ENCODE measurements at regions not wholly inside any gene's neighbourhood (a gene's known extent, or its start where the extent isn't known, plus 50 kb on each side); places are given as distances from the start of the nearest gene placed in this dataset.

- no peaks in the 10 kb centered on the region for H3K27me3 Mint-ChIP-seq (ENCODE audit: unreplicated experiment)
- TF ChIP-seq, protein P1, sequence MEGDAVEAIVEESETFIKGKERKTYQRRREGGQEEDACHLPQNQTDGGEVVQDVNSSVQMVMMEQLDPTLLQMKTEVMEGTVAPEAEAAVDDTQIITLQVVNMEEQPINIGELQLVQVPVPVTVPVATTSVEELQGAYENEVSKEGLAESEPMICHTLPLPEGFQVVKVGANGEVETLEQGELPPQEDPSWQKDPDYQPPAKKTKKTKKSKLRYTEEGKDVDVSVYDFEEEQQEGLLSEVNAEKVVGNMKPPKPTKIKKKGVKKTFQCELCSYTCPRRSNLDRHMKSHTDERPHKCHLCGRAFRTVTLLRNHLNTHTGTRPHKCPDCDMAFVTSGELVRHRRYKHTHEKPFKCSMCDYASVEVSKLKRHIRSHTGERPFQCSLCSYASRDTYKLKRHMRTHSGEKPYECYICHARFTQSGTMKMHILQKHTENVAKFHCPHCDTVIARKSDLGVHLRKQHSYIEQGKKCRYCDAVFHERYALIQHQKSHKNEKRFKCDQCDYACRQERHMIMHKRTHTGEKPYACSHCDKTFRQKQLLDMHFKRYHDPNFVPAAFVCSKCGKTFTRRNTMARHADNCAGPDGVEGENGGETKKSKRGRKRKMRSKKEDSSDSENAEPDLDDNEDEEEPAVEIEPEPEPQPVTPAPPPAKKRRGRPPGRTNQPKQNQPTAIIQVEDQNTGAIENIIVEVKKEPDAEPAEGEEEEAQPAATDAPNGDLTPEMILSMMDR (IDR thresholded peaks at IDR 0.05; ENCODE audit: partially characterized antibody, unreplicated experiment), result no peak
- no peaks in the 10 kb centered on the region for H3K36me3 Mint-ChIP-seq (ENCODE audit: unreplicated experiment)
- no peak for DNase-seq
- H3K9me3 Mint-ChIP-seq (ENCODE audit: unreplicated experiment), result peaks cover 2% of the 10 kb centered on the region
- H3K27ac Mint-ChIP-seq (ENCODE audit: unreplicated experiment), result no peak overlapping the region
- H3K4me1 Mint-ChIP-seq (ENCODE audit: low read depth, unreplicated experiment), result peaks cover 2% of the 10 kb centered on the region
- no peak overlapping the region for H3K4me3 Mint-ChIP-seq (ENCODE audit: unreplicated experiment)
Observed at GRCh38 chr1:216924732-216925131, 201.5 kb upstream of the ESRRG start.

DNA sequence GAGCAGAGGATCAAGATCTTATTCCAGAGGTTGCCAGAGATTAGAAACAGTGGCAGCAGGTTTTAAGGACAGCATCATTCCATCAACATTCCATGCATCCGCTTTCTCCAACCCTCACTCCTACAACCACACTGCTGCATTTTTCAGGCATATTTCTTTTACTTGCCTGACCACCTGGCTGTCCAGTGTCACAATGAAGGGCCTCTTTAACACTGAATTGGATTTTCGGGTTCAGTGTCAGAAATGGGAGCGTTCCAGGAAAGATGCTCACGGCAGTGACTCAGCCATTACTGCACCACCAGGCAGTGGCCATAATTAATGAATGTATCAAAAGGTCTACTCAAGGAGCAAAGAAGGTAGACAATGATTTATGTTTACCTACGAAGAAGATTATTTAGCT lies 200.4 kb upstream of the ESRRG start:
- no peak overlapping the region for H3K4me3 Mint-ChIP-seq (ENCODE audit: unreplicated experiment)
- H3K27ac Mint-ChIP-seq (ENCODE audit: unreplicated experiment), result no peak overlapping the region
- H3K36me3 Mint-ChIP-seq (ENCODE audit: unreplicated experiment), result no peaks in the 10 kb centered on the region
- DNase-seq, result no peak
- H3K9me3 Mint-ChIP-seq (ENCODE audit: unreplicated experiment), result peaks cover 2% of the 10 kb centered on the region
- peaks cover 2% of the 10 kb centered on the region for H3K4me1 Mint-ChIP-seq (ENCODE audit: low read depth, unreplicated experiment)
- TF ChIP-seq, protein P1 (IDR thresholded peaks at IDR 0.05; ENCODE audit: partially characterized antibody, unreplicated experiment), result no peak
- H3K27me3 Mint-ChIP-seq (ENCODE audit: unreplicated experiment), result no peaks in the 10 kb centered on the region

DNA sequence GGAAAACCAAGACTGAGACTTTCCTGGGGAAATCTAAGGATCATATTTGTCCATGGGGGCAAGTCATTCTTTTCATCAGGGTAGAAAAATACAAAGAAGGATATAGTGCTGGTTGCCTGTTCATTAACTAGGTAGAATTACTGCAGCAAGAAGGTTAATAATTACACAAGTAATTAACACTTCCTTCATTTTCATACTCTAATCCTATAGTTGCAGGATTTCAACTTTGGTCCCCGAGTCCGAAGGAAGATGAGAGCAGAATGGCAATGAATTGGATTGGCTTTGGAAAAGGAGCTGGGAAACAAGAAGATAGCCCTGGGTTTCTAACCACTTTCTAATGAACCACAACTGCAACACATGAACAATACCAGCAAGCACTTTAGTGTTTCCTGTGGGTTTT lies 199.2 kb upstream of the ESRRG start:
- Mint-ChIP-seq H3K27ac (ENCODE audit: unreplicated experiment) (no peak overlapping the region), H3K36me3 (ENCODE audit: unreplicated experiment) (no peaks in the 10 kb centered on the region), H3K27me3 (ENCODE audit: unreplicated experiment) (no peaks in the 10 kb centered on the region), H3K4me3 (ENCODE audit: unreplicated experiment) (no peak overlapping the region), H3K4me1 (ENCODE audit: low read depth, unreplicated experiment) (peaks cover 2% of the 10 kb centered on the region), H3K9me3 (ENCODE audit: unreplicated experiment) (peaks cover 2% of the 10 kb centered on the region)
- DNase-seq, result no peak
- TF ChIP-seq, protein P1 (IDR thresholded peaks at IDR 0.05; ENCODE audit: partially characterized antibody, unreplicated experiment), result no peak

DNA sequence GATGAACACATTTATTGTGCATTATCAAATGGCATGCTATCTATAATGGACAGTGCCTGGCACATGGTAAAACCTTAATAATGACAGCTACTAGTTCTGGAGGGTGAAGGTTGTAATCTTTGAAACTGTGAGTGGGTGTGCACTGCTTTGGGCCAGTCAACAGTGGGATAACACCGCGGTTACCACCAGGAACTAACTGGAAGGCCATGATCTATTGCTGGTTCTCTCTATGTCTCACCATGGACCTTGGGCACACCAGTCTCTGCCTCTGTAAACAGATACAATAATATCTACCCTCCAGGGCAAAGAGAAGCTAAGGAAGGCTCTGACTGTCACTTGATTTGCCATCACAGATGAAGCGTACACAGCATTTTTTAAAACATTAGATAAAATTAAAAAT lies 198.6 kb upstream of the ESRRG start:
- peaks cover 2% of the 10 kb centered on the region for H3K9me3 Mint-ChIP-seq (ENCODE audit: unreplicated experiment)
- no peak overlapping the region for H3K4me3 Mint-ChIP-seq (ENCODE audit: unreplicated experiment)
- H3K27me3 Mint-ChIP-seq (ENCODE audit: unreplicated experiment), result no peaks in the 10 kb centered on the region
- peaks cover 2% of the 10 kb centered on the region for H3K4me1 Mint-ChIP-seq (ENCODE audit: low read depth, unreplicated experiment)
- TF ChIP-seq, protein P1 (IDR thresholded peaks at IDR 0.05; ENCODE audit: partially characterized antibody, unreplicated experiment), result no peak
- no peak overlapping the region for H3K27ac Mint-ChIP-seq (ENCODE audit: unreplicated experiment)
- no peak for DNase-seq
- H3K36me3 Mint-ChIP-seq (ENCODE audit: unreplicated experiment), result no peaks in the 10 kb centered on the region

- Mint-ChIP-seq H3K27me3 (ENCODE audit: unreplicated experiment) (no peaks in the 10 kb centered on the region), H3K36me3 (ENCODE audit: unreplicated experiment) (peaks cover 5% of the 10 kb centered on the region), H3K9me3 (ENCODE audit: unreplicated experiment) (peaks cover 3% of the 10 kb centered on the region), H3K4me3 (ENCODE audit: unreplicated experiment) (no peak overlapping the region), H3K4me1 (ENCODE audit: low read depth, unreplicated experiment) (peaks cover 3% of the 10 kb centered on the region), H3K27ac (ENCODE audit: unreplicated experiment) (no peak overlapping the region)
- TF ChIP-seq, protein P1 (IDR thresholded peaks at IDR 0.05; ENCODE audit: partially characterized antibody, unreplicated experiment), result no peak
- no peak for DNase-seq
Observed at GRCh38 chr1:216919060-216919970, 196.1 kb upstream of the ESRRG start.

Data from glutamatergic neuron (in vitro differentiated cells).